Type B pancreatic cell (in vitro differentiated cells): ENCODE measurements at regions not wholly inside any gene's neighbourhood (a gene's known extent, or its start where the extent isn't known, plus 50 kb on each side); places are given as distances from the start of the nearest gene placed in this dataset.

Source experiments
- DNase-seq: peaks from one replicate; pipeline ENCODE4 v3.0.0; 2021; ENCODE audit warnings: mixed read lengths; ENCODE audit not compliant: unreplicated experiment; ENCODE audit errors: extremely low spot score
- H3K27ac Mint-ChIP-seq: 2 replicates; pipeline ENCODE4 v1.8.0; 2021; ENCODE audit warnings: mild to moderate bottlenecking, mixed read lengths
- H3K27me3 Mint-ChIP-seq: 2 replicates; pipeline ENCODE4 v1.8.0; 2021; ENCODE audit warnings: mixed read lengths
- H3K36me3 Mint-ChIP-seq: 2 replicates; pipeline ENCODE4 v1.8.0; 2021; ENCODE audit warnings: mixed read lengths
- H3K4me1 Mint-ChIP-seq: one replicate; pipeline ENCODE4 v1.8.0; 2021; ENCODE audit warnings: mixed read lengths; ENCODE audit not compliant: unreplicated experiment
- H3K4me3 Mint-ChIP-seq: 2 replicates; pipeline ENCODE4 v1.8.0; 2021; ENCODE audit warnings: mild to moderate bottlenecking, mixed read lengths
- H3K9me3 Mint-ChIP-seq: 2 replicates; pipeline ENCODE4 v1.8.0; 2021; ENCODE audit warnings: mixed read lengths
- CTCF ChIP-seq: fragments of 200-600 bp; sonication (generic); conservative IDR thresholded peaks from 2 replicates; pipeline ENCODE4 v1.5.0; 2021; ENCODE audit warnings: antibody characterized with exemption, mild to moderate bottlenecking

GRCh38 chr15:97156739-97157265 is 803.7 kb upstream of the ARRDC4 start:
- Mint-ChIP-seq H3K9me3 (no peaks in the 10 kb centered on the region), H3K36me3 (no peaks in the 10 kb centered on the region), H3K4me3 (no peak overlapping the region), H3K4me1 (no peaks in the 10 kb centered on the region), H3K27ac (no peak overlapping the region), H3K27me3 (peaks cover 1% of the 10 kb centered on the region)
- no peak for DNase-seq
- TF ChIP-seq CTCF, result no peak

- no peaks in the 10 kb centered on the region for H3K36me3 Mint-ChIP-seq
- TF ChIP-seq CTCF, result no peak
- no peak for DNase-seq
- H3K4me1 Mint-ChIP-seq, result no peaks in the 10 kb centered on the region
- no peak overlapping the region for H3K4me3 Mint-ChIP-seq
- H3K27ac Mint-ChIP-seq, result no peak overlapping the region
- peaks cover 24% of the 10 kb centered on the region for H3K27me3 Mint-ChIP-seq
- no peaks in the 10 kb centered on the region for H3K9me3 Mint-ChIP-seq
Measured at GRCh38 chr15:97162805-97163495, 797.6 kb upstream of the ARRDC4 start.

- no peaks in the 10 kb centered on the region for H3K36me3 Mint-ChIP-seq
- peaks cover 16% of the 10 kb centered on the region for H3K4me1 Mint-ChIP-seq
Measured at GRCh38 chr15:97165205-97165604, 795.3 kb upstream of the ARRDC4 start.

GRCh38 chr15:97168704-97169475 is 791.6 kb upstream of the ARRDC4 start:
- Mint-ChIP-seq H3K27ac (no peak overlapping the region), H3K27me3 (peaks cover 34% of the 10 kb centered on the region), H3K36me3 (no peaks in the 10 kb centered on the region), H3K4me1 (peaks cover 23% of the 10 kb centered on the region), H3K4me3 (no peak overlapping the region), H3K9me3 (no peaks in the 10 kb centered on the region)
- no peak for TF ChIP-seq CTCF
- DNase-seq, result no peak

More at GRCh38 chr15:97165205-97165604, 795.3 kb upstream of the ARRDC4 start:
- no peak overlapping the region for H3K27ac Mint-ChIP-seq
- H3K9me3 Mint-ChIP-seq, result no peaks in the 10 kb centered on the region
- TF ChIP-seq CTCF, result no peak
- H3K4me3 Mint-ChIP-seq, result no peak overlapping the region
- H3K27me3 Mint-ChIP-seq, result peaks cover 34% of the 10 kb centered on the region
- no peak for DNase-seq

GRCh38 chr15:97171556-97171955 is 788.9 kb upstream of the ARRDC4 start:
- no peak for TF ChIP-seq CTCF
- Mint-ChIP-seq H3K9me3 (no peaks in the 10 kb centered on the region), H3K4me3 (no peak overlapping the region), H3K27me3 (peaks cover 26% of the 10 kb centered on the region), H3K27ac (no peak overlapping the region), H3K4me1 (peaks cover 27% of the 10 kb centered on the region), H3K36me3 (no peaks in the 10 kb centered on the region)
- no peak for DNase-seq
